ENCODE measurements at regions not wholly inside any gene's neighbourhood (a gene's known extent, or its start where the extent isn't known, plus 50 kb on each side); places are given as distances from the start of the nearest gene placed in this dataset.
"Not testable (repeated sequence)": the region's sequence is repeated elsewhere in the genome, so short reads cannot be mapped to it uniquely, and the experiment has no call there.

DNA sequence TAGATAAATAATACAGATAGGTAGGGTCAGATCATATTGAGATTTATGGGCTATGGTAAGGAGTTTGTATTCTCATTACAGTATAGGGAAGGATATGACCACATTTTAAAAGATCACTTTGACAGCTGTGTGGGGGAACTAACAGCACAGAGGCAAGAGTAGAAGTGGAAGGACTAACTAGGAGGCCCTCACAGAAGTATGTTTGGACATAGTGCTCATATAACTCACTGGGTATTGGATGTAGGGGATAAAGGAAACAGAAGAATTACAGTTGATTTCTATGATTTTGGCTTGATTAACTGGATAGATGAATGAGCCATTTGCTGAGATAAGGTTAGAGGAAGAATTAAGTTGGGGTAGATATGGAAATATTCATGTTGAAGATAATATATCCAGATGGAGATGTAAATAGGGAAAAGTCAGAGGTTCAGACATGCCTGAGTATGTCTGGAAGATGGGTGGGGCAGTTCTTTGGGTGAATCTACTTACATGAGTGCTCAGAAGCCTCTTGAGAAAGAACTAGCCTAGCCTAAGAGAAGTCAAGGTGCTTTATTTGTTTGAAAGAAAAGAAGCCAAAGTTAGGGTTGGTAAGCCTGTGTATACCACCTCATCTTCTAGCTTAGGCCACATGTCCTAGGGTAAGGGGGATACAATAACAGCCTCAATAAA is 133.4 kb downstream of the NDFIP2 start (continued):
- TF ChIP-seq EGR1 (IDR thresholded peaks at IDR 0.05; ENCODE audit: low read depth in 2 of 2) (no peak), GABPA (IDR thresholded peaks at IDR 0.05 in 1 of 2, conservative IDR thresholded peaks at IDR 0.05 in 1 of 2) (no peak)
- TF ChIP-seq, protein P1, sequence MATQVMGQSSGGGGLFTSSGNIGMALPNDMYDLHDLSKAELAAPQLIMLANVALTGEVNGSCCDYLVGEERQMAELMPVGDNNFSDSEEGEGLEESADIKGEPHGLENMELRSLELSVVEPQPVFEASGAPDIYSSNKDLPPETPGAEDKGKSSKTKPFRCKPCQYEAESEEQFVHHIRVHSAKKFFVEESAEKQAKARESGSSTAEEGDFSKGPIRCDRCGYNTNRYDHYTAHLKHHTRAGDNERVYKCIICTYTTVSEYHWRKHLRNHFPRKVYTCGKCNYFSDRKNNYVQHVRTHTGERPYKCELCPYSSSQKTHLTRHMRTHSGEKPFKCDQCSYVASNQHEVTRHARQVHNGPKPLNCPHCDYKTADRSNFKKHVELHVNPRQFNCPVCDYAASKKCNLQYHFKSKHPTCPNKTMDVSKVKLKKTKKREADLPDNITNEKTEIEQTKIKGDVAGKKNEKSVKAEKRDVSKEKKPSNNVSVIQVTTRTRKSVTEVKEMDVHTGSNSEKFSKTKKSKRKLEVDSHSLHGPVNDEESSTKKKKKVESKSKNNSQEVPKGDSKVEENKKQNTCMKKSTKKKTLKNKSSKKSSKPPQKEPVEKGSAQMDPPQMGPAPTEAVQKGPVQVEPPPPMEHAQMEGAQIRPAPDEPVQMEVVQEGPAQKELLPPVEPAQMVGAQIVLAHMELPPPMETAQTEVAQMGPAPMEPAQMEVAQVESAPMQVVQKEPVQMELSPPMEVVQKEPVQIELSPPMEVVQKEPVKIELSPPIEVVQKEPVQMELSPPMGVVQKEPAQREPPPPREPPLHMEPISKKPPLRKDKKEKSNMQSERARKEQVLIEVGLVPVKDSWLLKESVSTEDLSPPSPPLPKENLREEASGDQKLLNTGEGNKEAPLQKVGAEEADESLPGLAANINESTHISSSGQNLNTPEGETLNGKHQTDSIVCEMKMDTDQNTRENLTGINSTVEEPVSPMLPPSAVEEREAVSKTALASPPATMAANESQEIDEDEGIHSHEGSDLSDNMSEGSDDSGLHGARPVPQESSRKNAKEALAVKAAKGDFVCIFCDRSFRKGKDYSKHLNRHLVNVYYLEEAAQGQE (IDR thresholded peaks at IDR 0.05): no peak

DNA sequence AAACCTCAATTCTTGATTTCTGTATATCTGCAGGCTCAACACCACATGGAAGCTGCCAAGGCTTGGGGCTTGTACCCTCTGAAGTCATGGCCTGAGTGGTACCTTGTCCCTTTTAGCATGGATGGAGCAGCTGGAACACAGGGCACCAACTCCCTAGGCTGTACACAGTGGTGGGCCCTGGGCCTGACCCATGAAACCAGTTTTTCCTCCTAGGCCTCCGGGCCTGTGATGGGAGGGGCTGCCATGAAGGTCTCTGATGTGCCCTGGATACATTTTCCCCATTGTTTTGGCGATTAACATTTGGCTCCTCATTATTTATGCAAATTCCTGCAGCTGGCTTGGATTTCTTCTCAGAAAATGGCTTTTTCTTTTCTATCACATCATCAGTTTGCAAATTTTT is 131.6 kb downstream of the NDFIP2 start:
- peaks cover 0 to 2% (median 0%) of the 10 kb centered on the region in 4 donors for H3K9me3 ChIP-seq (ENCODE audit: control insufficient read depth in 4 of 4, low read length in 3 of 4)

GRCh38 chr13:79607895-79608294 is 126.9 kb downstream of the NDFIP2 start:
- DNase-seq (ENCODE audit: low spot score); H3K36me3 ChIP-seq (ENCODE audit: control insufficient read depth in 4 of 4, insufficient read depth in 3 of 4, low read depth in 1 of 4, low read length in 3 of 4); H3K4me1 ChIP-seq (ENCODE audit: control insufficient read depth in 4 of 4, insufficient read depth in 4 of 4, low read length in 3 of 4); H3K27me3 ChIP-seq (ENCODE audit: control insufficient read depth in 4 of 4, insufficient read depth in 4 of 4, low read length in 3 of 4); H3K4me3 ChIP-seq (ENCODE audit: low read depth in 1 of 3, low read length in 3 of 3); H3K9me3 ChIP-seq (ENCODE audit: control insufficient read depth in 4 of 4, low read length in 3 of 4); H3K9ac ChIP-seq (ENCODE audit: low read depth in 1 of 2, low read length in 2 of 2); H3K27ac ChIP-seq (ENCODE audit: low read depth in 1 of 2, low read length in 2 of 2): not testable (repeated sequence)

More for the DNA sequence above, 131.6 kb downstream of the NDFIP2 start:
- no peak for DNase-seq (ENCODE audit: low spot score)
- Histone ChIP-seq H3K4me3 (ENCODE audit: low read depth in 1 of 3, low read length in 3 of 3) (no peak overlapping the region), H3K9ac (ENCODE audit: low read depth in 1 of 2, low read length in 2 of 2) (no peak overlapping the region), H3K27me3 (ENCODE audit: control insufficient read depth in 4 of 4, insufficient read depth in 4 of 4, low read length in 3 of 4) (no peaks in the 10 kb centered on the region), H3K36me3 (ENCODE audit: control insufficient read depth in 4 of 4, insufficient read depth in 3 of 4, low read depth in 1 of 4, low read length in 3 of 4) (no peaks in the 10 kb centered on the region), H3K4me1 (ENCODE audit: control insufficient read depth in 4 of 4, insufficient read depth in 4 of 4, low read length in 3 of 4) (no peaks in the 10 kb centered on the region), H3K27ac (ENCODE audit: low read depth in 1 of 2, low read length in 2 of 2) (no peak overlapping the region)
- 69% methylated on average over 2 of the region's 2 CpGs for WGBS
- TF ChIP-seq JUND (IDR thresholded peaks at IDR 0.05) (no peak), FOXA1 (IDR thresholded peaks at IDR 0.05) (no peak), YY1 (IDR thresholded peaks at IDR 0.05) (no peak), EGR1 (IDR thresholded peaks at IDR 0.05; ENCODE audit: low read depth in 2 of 2) (no peak), RAD21 (IDR thresholded peaks at IDR 0.05) (no peak), SP1 (IDR thresholded peaks at IDR 0.05) (no peak), ATF3 (IDR thresholded peaks at IDR 0.05) (no peak), CTCF (IDR thresholded peaks at IDR 0.05; ENCODE audit: low read depth, low read length, missing input control) (no peak), TAF1 (conservative IDR thresholded peaks at IDR 0.05) (no peak), HNF4G (IDR thresholded peaks at IDR 0.05) (no peak)
- TF ChIP-seq, protein P2, sequence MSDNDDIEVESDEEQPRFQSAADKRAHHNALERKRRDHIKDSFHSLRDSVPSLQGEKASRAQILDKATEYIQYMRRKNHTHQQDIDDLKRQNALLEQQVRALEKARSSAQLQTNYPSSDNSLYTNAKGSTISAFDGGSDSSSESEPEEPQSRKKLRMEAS (IDR thresholded peaks at IDR 0.05): no peak

All from liver (tissue), 8 donors.